Stimulated activated CD4-positive, alpha-beta T cell treated with anti-CD3 and anti-CD28 coated beads, Interleukin-15, amount 100 ng/mL, for 48 hours (primary cell): ENCODE measurements at regions not wholly inside any gene's neighbourhood (a gene's known extent, or its start where the extent isn't known, plus 50 kb on each side); places are given as distances from the start of the nearest gene placed in this dataset.

Experiments used
- DNase-seq, 2 donors: peaks; one replicate each; pipeline ENCODE4 v3.0.0-alpha.2; 2020; ENCODE audit warnings: low read depth in 2 of 2

DNA sequence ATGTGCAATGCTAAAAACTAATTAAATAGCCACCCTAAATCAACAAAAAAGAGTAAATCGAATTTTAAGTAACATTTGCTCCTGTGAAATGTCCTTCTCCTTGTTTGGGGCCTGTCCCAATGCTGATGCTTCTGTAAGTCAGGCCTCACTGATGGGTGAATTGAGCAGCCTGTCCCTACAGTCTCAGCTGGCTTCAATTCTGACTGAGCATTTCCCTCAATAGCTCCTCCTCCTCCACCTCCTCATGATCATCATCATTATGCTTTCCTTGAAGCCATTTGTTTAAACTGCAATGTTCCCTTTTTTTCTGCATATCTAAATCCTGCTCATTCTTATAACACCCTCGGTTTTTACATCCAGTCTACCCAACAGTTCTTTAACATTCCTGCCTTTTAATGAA, 137.2 kb upstream of the CELF4 start:
- DNase-seq, result no peak

DNA sequence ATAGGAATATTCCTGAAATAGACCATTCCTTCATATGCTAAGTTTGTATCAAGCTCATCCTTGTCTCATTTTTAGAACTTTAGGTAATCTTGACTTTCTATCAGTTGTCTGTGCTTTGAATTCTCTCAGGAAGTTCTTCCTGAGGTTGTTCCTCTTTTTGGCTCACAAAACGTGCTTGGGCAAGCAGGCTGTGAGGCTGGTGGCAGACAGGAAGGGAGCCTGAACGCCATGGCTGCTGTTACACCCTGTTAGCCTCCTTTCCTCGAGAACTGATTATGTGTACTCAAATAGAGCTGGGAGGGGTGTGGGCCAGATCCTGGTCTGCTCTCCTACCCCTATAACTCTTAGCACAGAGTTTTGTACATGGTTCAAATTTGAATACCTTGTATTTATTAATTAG, 136.4 kb upstream of the CELF4 start:
- no peak for DNase-seq

DNA sequence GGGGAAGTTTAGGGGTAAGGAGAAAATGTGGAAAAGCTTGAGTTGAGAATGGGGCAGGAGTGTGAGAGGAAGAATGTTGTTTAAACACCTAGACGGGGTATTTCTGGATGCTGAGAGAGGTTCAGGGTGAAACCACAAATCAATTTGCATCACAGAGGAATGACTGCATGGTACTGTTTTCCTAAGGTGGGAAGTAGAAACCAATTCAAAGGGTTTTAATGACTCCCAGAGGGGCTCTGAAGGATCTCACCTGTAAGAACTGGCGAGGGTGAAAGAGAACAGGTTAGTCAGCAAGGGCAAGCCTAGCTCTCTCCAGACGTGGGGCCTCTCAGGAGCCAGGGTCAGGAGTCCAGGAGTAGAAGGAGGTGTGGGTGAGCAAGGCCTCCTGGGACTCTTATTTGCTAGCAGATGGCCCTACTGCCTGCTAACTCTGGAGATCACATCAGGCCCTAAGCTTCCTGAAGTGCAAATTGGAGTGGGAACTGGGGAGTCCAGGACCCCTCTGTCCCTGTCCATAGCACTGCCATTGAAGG, 133.0 kb upstream of the CELF4 start:
- DNase-seq, result no peak

DNA sequence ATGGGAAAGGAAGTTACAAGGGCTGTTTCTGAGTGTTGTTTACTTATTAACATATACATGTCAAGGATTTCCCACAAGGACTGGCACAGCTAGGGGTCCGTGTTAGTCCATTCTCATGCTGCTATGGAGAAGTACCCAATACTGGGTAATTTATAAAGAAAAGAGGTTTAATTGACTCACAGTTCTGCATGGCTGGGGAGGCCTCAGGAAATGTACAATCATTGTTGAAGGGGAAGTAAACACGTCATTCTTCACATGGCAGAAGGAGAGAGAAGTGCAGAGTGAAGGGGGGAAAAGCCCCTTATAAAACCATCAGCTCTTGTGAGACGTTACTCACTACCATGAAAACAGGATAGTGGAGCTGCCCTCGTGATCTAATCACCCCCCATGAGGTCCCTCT, 128.9 kb upstream of the CELF4 start:
- DNase-seq, result no peak

DNA sequence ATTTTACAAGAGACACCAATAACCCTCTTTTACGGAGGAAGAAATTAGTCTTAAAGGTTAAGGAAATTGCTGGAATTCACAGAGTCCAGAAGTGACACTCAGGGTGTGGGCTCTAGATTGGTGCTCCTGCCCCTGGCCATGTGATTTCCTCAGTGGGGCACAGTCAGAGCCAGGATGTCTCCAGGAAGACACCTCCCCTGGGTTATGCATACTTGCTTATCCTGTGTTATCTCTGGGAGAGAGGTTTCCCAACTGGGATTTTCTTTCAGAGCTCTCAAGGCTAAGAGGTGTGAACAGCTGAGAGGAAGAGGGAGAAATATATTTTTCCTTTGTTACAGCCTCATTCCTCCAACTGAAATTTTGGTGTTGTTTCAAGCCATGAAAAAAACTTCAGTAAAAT, 125.6 kb upstream of the CELF4 start:
- DNase-seq, result no peak

DNA sequence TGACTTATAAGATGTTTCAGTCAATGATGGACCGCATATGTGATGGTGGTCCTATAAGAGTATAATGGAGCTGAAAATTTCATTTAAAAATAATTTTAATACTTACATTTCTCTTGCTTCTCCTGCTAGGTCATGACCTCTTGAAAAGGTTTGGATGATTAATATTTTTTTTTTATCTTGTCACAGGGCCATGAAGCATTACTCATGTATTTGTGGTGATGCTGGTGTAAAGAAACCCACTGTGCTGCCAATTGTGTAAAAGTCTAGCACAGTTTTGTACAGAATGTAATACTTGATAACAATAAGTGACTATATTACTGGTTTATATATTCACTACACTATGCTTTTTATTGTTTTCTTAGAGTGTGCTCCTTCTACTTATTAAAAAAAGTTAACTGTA, 124.2 kb upstream of the CELF4 start:
- DNase-seq, result no peak

DNA sequence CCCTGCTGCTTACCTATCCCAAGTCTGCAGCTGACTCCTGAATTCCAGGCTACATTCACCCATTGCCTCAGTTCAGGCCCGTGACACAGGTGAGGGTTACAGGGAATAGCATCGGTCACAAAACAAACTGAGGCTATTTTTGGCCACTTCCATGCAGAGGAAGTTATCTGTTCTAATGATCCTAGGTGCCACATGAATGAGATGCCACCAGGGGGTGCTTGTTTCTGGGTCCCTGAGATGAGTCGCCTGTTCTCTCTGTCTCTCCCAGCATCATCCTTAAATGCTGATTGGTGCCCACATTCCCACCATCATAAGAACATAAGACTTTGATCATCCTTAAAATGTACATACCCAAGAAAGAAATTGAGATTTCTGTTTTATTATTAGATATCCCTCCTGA, 119.0 kb upstream of the CELF4 start:
- DNase-seq, result no peak

GRCh38 chr18:37684183-37684582, 118.6 kb upstream of the CELF4 start:
- no peak for DNase-seq

- DNase-seq, result no peak
Observed at GRCh38 chr18:37680911-37681310, 115.3 kb upstream of the CELF4 start.

DNA sequence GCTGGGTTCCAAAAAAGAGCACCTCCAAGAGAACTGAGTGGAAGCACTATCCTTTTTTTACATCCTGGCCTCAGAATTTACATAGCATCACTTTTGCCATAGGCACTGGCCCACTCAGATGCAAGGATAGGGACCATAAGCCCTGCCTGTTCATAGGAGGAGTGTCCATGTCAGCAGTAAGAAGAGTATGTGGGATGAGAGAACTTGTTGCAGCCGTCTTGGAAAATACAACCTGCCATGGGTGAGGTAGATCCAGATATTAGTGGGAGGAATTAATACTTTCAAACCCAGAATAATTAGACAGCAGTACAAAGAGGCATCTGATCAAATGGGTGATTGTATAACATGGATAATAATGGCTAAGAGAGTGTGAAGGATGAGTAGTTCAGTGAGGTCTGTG, 110.7 kb upstream of the CELF4 start:
- DNase-seq, result no peak

GRCh38 chr18:37675699-37676098, 110.1 kb upstream of the CELF4 start:
- DNase-seq, result no peak

DNA sequence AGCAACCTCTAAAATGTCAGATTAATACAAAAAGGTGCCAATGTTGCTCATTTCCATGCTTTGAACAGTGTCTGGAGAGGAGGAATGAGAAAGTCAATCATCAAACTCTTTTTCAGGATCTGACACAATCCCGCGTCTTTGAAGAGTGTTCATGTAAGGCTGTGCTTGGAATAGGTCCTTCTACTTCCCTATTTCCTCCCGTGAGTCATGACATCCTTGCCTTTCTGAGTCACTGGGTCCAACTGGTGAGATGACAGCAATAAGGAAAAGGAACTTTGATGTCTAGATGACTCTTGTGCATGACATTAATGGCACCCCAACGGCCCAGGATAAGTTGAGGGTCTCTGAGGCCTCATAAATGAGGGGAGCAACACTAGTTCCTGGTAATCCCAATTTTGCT, 109.0 kb upstream of the CELF4 start:
- DNase-seq, result no peak

DNA sequence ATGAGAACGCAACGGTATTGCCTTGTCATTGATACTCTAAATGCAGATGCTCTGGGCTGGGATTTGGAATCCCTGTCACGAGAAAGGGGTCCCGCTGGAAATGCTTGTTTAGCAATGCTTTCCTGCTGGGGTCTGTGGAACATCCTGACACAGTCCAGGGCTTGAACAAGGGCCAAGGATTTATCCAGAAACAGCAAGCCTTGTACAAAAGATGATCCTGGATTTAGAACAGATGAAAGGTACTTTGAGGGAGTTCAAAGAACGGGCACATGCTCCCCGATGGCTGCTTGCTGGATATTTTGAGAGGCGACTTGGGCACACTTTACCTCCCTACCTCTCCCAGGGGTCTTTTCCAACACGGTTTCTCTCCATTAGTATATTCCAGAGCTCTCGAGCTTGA, 108.1 kb upstream of the CELF4 start:
- DNase-seq, result no peak

DNA sequence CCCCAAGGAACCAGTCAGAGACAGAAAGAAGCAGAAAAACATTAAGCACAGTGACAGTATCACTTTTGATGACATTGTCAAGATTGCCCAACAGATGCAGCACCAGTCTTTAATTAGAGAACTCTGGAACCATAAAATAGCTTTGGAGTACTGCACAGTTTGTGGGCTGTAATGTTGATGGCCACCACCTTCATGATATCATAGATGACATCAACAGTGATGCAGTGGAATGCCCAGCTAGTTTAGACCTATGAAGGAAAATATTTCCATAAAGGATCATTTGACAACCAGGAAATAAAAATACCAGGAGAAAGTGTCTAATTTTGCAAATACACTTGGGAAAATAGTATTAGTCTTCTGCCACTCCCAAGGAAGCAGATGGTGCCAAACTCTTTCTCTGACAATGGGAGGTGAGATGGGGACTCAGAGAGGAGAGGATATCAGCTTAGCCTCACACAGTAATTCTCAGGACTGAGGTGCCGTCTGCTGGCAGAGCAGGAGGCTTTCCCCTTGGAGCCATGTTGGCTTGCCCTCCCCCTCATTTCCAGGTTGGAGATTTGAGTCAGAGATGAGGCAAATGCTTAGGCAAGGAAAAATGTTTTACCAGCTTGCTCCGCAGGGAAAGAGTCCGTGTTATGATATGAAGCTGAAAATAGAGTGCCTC, 107.5 kb upstream of the CELF4 start:
- DNase-seq, result no peak

DNA sequence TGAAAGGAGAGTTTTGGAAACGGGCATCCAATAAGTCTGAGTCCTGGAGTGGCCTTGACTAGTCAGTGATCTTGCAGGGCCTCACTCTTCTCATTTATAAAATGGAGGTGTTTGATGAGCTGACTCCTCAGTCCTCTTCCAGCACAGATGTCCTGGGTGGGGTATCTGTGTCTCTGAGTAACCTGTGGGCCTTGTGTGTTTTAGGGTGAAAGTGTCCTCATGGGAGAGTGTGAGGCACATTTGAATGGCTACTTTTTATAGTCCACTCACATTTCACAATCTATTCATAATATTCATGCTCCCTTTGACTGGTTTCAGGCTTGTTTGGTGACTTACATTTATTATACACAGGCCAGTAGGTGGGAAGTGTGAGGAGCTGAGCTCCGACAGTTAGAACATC, 106.4 kb upstream of the CELF4 start:
- DNase-seq, result no peak

- DNase-seq, result no peak
Observed at GRCh38 chr18:37671530-37671929, 105.9 kb upstream of the CELF4 start.

- no peak for DNase-seq
Observed at GRCh38 chr18:37671119-37671518, 105.5 kb upstream of the CELF4 start.

GRCh38 chr18:37669991-37670534, 104.5 kb upstream of the CELF4 start:
- no peak for DNase-seq

DNA sequence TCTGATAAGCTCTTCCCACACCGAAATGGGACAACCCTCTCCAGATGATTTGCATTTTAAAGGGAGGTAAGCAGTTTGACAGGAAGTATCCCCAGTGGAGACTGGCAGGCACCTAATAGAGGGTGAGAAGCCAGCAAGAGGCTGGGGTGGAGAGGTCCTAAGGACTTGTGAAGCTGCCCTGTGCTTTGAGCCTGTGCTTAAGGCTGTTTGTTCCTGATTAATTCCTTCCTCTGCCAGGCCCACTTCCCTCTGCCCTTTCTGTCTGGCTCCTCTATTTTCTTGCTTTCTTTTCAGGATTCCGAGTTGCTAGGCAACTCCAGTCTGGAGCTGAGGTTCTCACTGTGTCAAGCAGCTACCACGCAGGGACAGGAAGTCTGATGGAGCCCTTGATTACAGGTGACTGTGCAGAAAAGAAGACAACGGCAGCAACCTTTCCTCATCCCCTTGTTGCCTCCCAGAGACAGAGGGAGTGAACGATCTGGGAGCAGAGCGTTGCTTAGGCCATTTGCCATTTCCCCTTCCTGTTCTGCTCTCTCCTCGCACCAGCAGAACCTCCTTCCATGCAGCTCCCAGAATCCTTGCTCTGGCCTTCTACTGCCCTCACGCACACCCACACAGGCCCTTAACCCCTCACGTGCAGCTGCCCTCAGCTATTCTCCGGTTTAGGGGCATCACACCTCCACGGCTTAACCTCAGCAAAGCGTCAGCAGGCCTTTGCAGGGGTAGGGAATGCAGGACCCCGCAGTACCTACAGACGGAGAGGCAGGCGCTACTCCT, 103.6 kb upstream of the CELF4 start:
- no peak for DNase-seq

DNA sequence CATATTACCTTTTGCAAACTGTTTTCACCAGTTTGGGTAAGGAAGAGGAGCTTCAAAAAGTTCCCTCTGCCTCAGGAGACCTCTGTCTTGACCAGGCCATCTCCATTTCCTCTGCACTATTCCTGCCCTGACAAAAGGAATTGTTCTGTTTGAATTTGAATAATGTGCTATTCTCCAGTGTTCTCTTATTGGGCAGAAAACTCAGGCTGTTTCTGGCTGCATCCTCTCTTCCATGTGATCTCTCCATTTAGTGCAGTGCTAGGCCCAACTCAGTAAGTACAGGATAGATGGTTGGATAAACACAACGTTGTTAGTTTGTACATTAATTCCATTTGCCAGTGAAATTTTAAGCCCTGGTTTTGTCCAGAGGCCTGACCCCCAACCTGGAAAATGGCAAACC, 102.2 kb upstream of the CELF4 start:
- DNase-seq, result no peak

DNA sequence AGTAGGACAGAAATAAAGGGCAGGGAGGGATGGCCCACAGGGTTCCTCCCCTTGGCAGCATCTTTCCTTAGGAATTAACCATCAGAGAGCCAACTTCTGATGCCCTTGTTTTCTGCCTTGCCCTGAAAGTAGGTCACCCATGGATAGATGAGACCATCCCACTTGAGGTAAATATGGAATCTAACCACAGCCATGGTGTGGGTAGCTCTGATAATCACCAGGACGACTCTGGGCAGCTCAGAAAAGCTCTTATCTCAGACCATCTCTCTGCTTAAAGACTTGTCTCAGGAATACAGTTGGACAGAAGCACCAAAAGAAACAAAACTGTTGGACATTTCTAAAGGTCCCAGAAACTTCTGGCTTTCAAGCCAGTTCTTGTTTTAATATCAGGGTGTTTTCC, 101.4 kb upstream of the CELF4 start:
- DNase-seq, result no peak

- DNase-seq, result no peak
Observed at GRCh38 chr18:37666451-37666850, 100.9 kb upstream of the CELF4 start.

DNA sequence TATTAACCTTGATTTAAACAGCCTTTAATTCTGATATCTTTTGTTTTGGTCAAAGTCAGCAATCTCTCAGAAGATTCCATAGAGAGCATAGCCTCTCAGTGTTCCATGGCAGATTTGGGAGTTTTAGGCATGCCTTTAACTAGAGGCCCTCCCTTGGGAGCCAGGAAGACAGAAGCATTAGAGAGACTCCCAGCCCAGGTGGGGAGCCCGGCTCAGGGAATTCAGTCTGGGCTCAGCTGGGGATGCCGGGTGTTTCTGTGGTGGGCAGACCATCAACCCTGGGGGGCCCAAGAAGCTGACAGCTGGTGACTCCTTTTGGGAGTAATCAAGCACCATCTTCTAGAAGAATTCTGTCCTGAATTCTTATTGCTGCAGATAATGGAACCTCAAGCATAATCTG, 99.7 kb upstream of the CELF4 start:
- DNase-seq, result no peak
